GM23338 (cell line): ENCODE measurements at regions not wholly inside any gene's neighbourhood (a gene's known extent, or its start where the extent isn't known, plus 50 kb on each side); places are given as distances from the start of the nearest gene placed in this dataset.

ENCODE experiments used
- ATAC-seq: fragments of 200-7000 bp; cut with Tn5 transposase; 3 replicates; pipeline ENCODE4 v1.9.1; 2020
- DNase-seq: peaks from one replicate; pipeline ENCODE4 v3.0.0-alpha.2; 2015; ENCODE audit warnings: low spot score
- H2AFZ ChIP-seq: fragments of 200-600 bp; sonication (generic); 2 replicates; pipeline ENCODE4 v1.8.0; 2016; ENCODE audit warnings: antibody characterized with exemption, mild to moderate bottlenecking, moderate library complexity
- H3F3A ChIP-seq: fragments of 200-600 bp; sonication (generic); replicated peaks from 2 replicates; pipeline ENCODE4 v1.8.0; 2017; ENCODE audit warnings: antibody characterized with exemption, mixed run types, low read depth
- H3K27ac ChIP-seq: fragments of 200-600 bp; sonication (generic); 2 replicates; pipeline ENCODE4 v1.6.1; 2016; ENCODE audit warnings: low read depth
- H3K27me3 ChIP-seq: fragments of 200-600 bp; sonication (generic); 2 replicates; pipeline ENCODE4 v1.8.0; 2016; ENCODE audit warnings: mild to moderate bottlenecking, mixed run types, moderate library complexity; ENCODE audit not compliant: insufficient read depth
- H3K36me3 ChIP-seq: fragments of 200-600 bp; sonication (generic); 2 replicates; pipeline ENCODE4 v1.8.0; 2016; ENCODE audit warnings: mild to moderate bottlenecking; ENCODE audit not compliant: insufficient read depth
- H3K4me1 ChIP-seq: fragments of 200-600 bp; sonication (generic); 2 replicates; pipeline ENCODE4 v1.8.0; 2016; ENCODE audit warnings: mild to moderate bottlenecking, moderate library complexity; ENCODE audit not compliant: insufficient read depth
- H3K4me2 ChIP-seq: fragments of 200-600 bp; sonication (generic); 2 replicates; pipeline ENCODE4 v1.7.1; 2017; ENCODE audit warnings: mixed run types
- H3K4me3 ChIP-seq: fragments of 200-600 bp; sonication (generic); 2 replicates; pipeline ENCODE4 v1.6.1; 2016; ENCODE audit warnings: mixed run types
- H3K79me2 ChIP-seq: fragments of 200-600 bp; sonication (generic); replicated peaks from 2 replicates; pipeline ENCODE4 v1.8.0; 2017; ENCODE audit warnings: mild to moderate bottlenecking; ENCODE audit not compliant: insufficient read depth
- H3K9me2 ChIP-seq: fragments of 200-600 bp; sonication (generic); 2 replicates; pipeline ENCODE4 v1.8.0; 2017; ENCODE audit not compliant: insufficient read depth
- H4K20me1 ChIP-seq: fragments of 200-600 bp; sonication (generic); replicated peaks from 2 replicates; pipeline ENCODE4 v1.8.0; 2017; ENCODE audit warnings: mild to moderate bottlenecking; ENCODE audit not compliant: insufficient read depth
- H3K27ac Mint-ChIP-seq: 2 replicates; pipeline ENCODE4 v1.8.0; 2020; ENCODE audit warnings: inconsistent platforms, mild to moderate bottlenecking, moderate library complexity, mixed read lengths
- H3K27me3 Mint-ChIP-seq: 3 replicates; pipeline ENCODE4 v1.8.0; 2022; ENCODE audit warnings: low read depth, mild to moderate bottlenecking, moderate library complexity, mixed read lengths, inconsistent platforms; ENCODE audit not compliant: insufficient read depth, poor library complexity
- H3K36me3 Mint-ChIP-seq: 3 replicates; pipeline ENCODE4 v1.8.0; 2021; ENCODE audit warnings: low read depth, mild to moderate bottlenecking, inconsistent platforms, moderate library complexity, mixed read lengths
- H3K4me1 Mint-ChIP-seq: 3 replicates; pipeline ENCODE4 v1.8.0; 2020; ENCODE audit warnings: mild to moderate bottlenecking, inconsistent platforms, mixed read lengths
- H3K4me3 Mint-ChIP-seq: 3 replicates; pipeline ENCODE4 v1.8.0; 2021; ENCODE audit warnings: moderate library complexity, mild to moderate bottlenecking, inconsistent platforms, mixed read lengths
- H3K9me3 Mint-ChIP-seq: 3 replicates; pipeline ENCODE4 v1.8.0; 2020; ENCODE audit warnings: moderate library complexity, mild to moderate bottlenecking, inconsistent platforms, mixed read lengths
- CREB1 ChIP-seq: fragments of 250-450 bp; sonication (Bioruptor Pico); IDR thresholded peaks from 2 replicates; pipeline ENCODE4 v1.5.0; 2020; ENCODE audit warnings: low read depth, mild to moderate bottlenecking, moderate library complexity
- EZH2 ChIP-seq: fragments of 200-600 bp; sonication (generic); IDR thresholded peaks from one replicate; pipeline ENCODE4 v1.8.0; 2017; ENCODE audit warnings: antibody characterized with exemption, mild to moderate bottlenecking, low read depth; ENCODE audit not compliant: unreplicated experiment
- EZH2phosphoT487 ChIP-seq: fragments of 200-600 bp; sonication (generic); IDR thresholded peaks from one replicate; pipeline ENCODE4 v1.8.1; 2018; ENCODE audit warnings: antibody characterized with exemption; ENCODE audit not compliant: unreplicated experiment
- TF ChIP-seq, protein P1 (sequence below): fragments of 250-450 bp; sonication (Bioruptor Pico); IDR thresholded peaks from 2 replicates; pipeline ENCODE4 v1.5.0; 2020; ENCODE audit warnings: mild to moderate bottlenecking, moderate library complexity

DNA sequence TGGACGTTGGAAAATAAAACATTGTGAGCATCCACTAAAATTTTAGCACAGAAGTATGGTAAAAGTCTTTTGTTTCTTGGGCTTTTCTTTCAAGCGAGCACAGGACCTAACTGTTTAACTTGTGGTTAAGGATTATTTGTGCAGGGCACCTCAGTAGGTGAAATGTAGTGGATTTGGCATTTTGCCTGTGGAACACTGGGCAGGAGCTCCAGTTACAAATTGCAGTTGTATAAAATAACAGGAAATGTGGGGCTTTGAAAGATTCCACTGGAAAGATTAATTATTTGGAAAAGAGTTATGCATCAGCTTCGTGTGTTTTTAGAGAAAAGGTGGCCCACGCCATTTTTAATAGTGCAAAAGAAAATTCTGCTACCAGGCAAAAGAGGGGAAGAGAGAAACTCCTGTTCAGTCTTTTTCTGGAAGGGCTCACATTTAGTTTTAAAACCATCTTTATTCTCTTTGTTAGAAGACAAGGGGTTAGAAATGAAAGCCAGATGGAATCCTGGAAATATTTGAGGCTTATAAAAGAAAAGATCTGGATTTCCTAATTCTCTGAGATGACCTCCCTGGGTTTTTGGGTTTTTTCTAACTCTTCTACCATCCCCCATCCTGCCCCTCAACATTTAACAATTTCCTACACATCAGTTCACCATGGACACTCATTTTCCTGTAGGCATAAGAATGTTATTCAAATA is 144.3 kb upstream of the SERTAD2 start:
- no peak for ATAC-seq
- no peaks in the 10 kb centered on the region for H3F3A ChIP-seq
- no peak overlapping the region for H2AFZ ChIP-seq
- Mint-ChIP-seq H3K4me1 (peaks cover 3% of the 10 kb centered on the region; the same call in 2 of the 3 replicates), H3K4me3 (no peak overlapping the region), H3K27ac (no peak overlapping the region), H3K27me3 (peaks cover 3% of the 10 kb centered on the region), H3K9me3 (no peaks in the 10 kb centered on the region), H3K36me3 (no peaks in the 10 kb centered on the region)
- H3K27ac ChIP-seq = no peak overlapping the region
- H3K36me3 ChIP-seq = no peaks in the 10 kb centered on the region
- H3K27me3 ChIP-seq = no peaks in the 10 kb centered on the region
- peaks cover 9% of the 10 kb centered on the region; the same call in 1 of the 2 replicates for H3K4me1 ChIP-seq
- no peak overlapping the region for H3K4me3 ChIP-seq
- no peak for DNase-seq
- no peaks in the 10 kb centered on the region; the same call in 1 of the 2 replicates for H3K9me2 ChIP-seq
- no peak for TF ChIP-seq EZH2phosphoT487
- no peak for TF ChIP-seq EZH2
- TF ChIP-seq, protein P1, sequence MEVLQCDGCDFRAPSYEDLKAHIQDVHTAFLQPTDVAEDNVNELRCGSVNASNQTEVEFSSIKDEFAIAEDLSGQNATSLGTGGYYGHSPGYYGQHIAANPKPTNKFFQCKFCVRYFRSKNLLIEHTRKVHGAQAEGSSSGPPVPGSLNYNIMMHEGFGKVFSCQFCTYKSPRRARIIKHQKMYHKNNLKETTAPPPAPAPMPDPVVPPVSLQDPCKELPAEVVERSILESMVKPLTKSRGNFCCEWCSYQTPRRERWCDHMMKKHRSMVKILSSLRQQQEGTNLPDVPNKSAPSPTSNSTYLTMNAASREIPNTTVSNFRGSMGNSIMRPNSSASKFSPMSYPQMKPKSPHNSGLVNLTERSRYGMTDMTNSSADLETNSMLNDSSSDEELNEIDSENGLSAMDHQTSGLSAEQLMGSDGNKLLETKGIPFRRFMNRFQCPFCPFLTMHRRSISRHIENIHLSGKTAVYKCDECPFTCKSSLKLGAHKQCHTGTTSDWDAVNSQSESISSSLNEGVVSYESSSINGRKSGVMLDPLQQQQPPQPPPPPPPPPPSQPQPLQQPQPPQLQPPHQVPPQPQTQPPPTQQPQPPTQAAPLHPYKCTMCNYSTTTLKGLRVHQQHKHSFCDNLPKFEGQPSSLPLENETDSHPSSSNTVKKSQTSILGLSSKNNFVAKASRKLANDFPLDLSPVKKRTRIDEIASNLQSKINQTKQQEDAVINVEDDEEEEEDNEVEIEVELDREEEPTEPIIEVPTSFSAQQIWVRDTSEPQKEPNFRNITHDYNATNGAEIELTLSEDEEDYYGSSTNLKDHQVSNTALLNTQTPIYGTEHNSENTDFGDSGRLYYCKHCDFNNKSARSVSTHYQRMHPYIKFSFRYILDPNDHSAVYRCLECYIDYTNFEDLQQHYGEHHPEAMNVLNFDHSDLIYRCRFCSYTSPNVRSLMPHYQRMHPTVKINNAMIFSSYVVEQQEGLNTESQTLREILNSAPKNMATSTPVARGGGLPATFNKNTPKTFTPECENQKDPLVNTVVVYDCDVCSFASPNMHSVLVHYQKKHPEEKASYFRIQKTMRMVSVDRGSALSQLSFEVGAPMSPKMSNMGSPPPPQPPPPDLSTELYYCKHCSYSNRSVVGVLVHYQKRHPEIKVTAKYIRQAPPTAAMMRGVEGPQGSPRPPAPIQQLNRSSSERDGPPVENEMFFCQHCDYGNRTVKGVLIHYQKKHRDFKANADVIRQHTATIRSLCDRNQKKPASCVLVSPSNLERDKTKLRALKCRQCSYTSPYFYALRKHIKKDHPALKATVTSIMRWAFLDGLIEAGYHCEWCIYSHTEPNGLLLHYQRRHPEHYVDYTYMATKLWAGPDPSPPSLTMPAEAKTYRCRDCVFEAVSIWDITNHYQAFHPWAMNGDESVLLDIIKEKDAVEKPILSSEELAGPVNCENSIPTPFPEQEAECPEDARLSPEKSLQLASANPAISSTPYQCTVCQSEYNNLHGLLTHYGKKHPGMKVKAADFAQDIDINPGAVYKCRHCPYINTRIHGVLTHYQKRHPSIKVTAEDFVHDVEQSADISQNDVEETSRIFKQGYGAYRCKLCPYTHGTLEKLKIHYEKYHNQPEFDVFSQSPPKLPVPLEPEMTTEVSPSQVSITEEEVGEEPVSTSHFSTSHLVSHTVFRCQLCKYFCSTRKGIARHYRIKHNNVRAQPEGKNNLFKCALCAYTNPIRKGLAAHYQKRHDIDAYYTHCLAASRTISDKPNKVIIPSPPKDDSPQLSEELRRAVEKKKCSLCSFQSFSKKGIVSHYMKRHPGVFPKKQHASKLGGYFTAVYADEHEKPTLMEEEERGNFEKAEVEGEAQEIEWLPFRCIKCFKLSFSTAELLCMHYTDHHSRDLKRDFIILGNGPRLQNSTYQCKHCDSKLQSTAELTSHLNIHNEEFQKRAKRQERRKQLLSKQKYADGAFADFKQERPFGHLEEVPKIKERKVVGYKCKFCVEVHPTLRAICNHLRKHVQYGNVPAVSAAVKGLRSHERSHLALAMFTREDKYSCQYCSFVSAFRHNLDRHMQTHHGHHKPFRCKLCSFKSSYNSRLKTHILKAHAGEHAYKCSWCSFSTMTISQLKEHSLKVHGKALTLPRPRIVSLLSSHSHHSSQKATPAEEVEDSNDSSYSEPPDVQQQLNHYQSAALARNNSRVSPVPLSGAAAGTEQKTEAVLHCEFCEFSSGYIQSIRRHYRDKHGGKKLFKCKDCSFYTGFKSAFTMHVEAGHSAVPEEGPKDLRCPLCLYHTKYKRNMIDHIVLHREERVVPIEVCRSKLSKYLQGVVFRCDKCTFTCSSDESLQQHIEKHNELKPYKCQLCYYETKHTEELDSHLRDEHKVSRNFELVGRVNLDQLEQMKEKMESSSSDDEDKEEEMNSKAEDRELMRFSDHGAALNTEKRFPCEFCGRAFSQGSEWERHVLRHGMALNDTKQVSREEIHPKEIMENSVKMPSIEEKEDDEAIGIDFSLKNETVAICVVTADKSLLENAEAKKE (CRISPR knock-in tag) = no peak
- no peaks in the 10 kb centered on the region for H3K79me2 ChIP-seq
- H3K4me2 ChIP-seq = no peak overlapping the region
- H4K20me1 ChIP-seq = no peaks in the 10 kb centered on the region

DNA sequence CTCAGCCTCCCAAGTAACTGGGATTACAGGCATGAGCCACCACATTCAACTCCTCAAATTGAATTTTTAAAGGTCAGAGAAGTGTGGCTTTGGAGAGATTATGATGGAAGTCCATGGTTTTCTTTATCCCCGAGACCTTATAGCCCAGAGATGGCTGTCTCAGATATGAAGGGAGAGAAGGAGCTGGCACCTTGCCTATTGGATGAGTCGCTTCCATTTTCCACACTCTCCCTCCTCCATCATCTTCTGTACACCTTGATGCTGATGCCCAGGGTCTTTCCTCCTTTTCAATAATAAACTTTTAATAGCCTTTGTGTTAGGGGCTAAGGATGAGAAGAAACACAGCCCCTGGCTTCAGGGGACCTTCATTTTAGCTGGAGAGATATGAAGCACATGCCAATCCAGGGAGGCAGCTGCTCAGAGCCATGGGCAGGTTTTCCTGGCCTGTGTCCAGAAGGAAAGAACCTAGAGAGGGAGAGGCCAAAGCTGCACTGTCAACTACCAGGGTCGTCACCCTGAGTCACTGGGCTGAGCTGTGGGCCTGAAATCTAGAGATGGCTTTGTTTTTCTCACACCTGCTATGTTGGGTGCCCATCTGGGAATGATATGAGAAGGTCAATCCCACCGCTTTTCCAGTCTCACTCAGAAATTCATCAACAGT is 146.0 kb upstream of the SERTAD2 start:
- no peak overlapping the region for H3K27ac ChIP-seq
- Mint-ChIP-seq H3K4me3 (no peak overlapping the region), H3K4me1 (no peaks in the 10 kb centered on the region; the same call in 2 of the 3 replicates), H3K9me3 (no peaks in the 10 kb centered on the region), H3K27me3 (peaks cover 3% of the 10 kb centered on the region), H3K27ac (no peak overlapping the region), H3K36me3 (no peaks in the 10 kb centered on the region)
- no peaks in the 10 kb centered on the region for H3K79me2 ChIP-seq
- H2AFZ ChIP-seq = no peak overlapping the region
- H3K4me2 ChIP-seq = no peak overlapping the region
- no peaks in the 10 kb centered on the region for H3K36me3 ChIP-seq
- H3F3A ChIP-seq = no peaks in the 10 kb centered on the region
- H3K4me1 ChIP-seq = peaks cover 5% of the 10 kb centered on the region; the same call in 1 of the 2 replicates
- H3K27me3 ChIP-seq = no peaks in the 10 kb centered on the region
- no peaks in the 10 kb centered on the region for H4K20me1 ChIP-seq
- TF ChIP-seq CREB1 (CRISPR knock-in tag) = no peak
- ATAC-seq = no peak
- H3K4me3 ChIP-seq = no peak overlapping the region
- DNase-seq = no peak
- H3K9me2 ChIP-seq = no peaks in the 10 kb centered on the region; the same call in 1 of the 2 replicates
